Suprapubic skin (tissue), 4 donors: ENCODE measurements at regions not wholly inside any gene's neighbourhood (a gene's known extent, or its start where the extent isn't known, plus 50 kb on each side); places are given as distances from the start of the nearest gene placed in this dataset.

Source experiments
- CTCF ChIP-seq, 2 donors: fragments of 200-600 bp in 1 of 2; fragments of 450-650 bp in 1 of 2; sonication (generic) in 1 of 2; IDR thresholded peaks; one replicate each; pipeline ENCODE4 v1.5.1; 2016 to 2019; ENCODE audit warnings: antibody characterized with exemption in 2 of 2, mild to moderate bottlenecking in 1 of 2, moderate library complexity in 1 of 2
- EP300 ChIP-seq: sonication (generic); formaldehyde crosslinking; IDR thresholded peaks from one replicate; pipeline ENCODE4 v1.6.1; 2017; ENCODE audit warnings: antibody characterized with exemption
- POLR2A ChIP-seq, 2 donors: fragments of 450-650 bp; IDR thresholded peaks; one replicate each; pipeline ENCODE4 v1.6.1; 2017; ENCODE audit warnings: antibody characterized with exemption in 2 of 2, mild to moderate bottlenecking in 2 of 2, moderate library complexity in 2 of 2
- POLR2AphosphoS5 ChIP-seq, 3 donors: sonication (generic); formaldehyde crosslinking; IDR thresholded peaks; one replicate each; pipeline ENCODE4 v1.6.1; 2017; ENCODE audit warnings: antibody characterized with exemption in 3 of 3

- TF ChIP-seq CTCF (IDR thresholded peaks at IDR 0.05) (no peak), EP300 (no peak), POLR2A (IDR thresholded peaks at IDR 0.05) (no peak), POLR2AphosphoS5 (IDR thresholded peaks at IDR 0.05) (no peak)
These were observed 247.0 kb upstream of the FERD3L start for GRCh38 chr7:19392246-19392645.
